Omental fat pad (tissue), 3 donors: ENCODE measurements at regions not wholly inside any gene's neighbourhood (a gene's known extent, or its start where the extent isn't known, plus 50 kb on each side); places are given as distances from the start of the nearest gene placed in this dataset.

ENCODE experiments used
- ATAC-seq: fragments of 150-250 bp; one replicate; pipeline ENCODE4 v1.9.1; 2016; ENCODE audit warnings: mild to moderate bottlenecking, moderate library complexity; ENCODE audit not compliant: low FRiP score
- DNase-seq: peaks from one replicate; pipeline ENCODE4 v3.0.0-alpha.2; 2019; ENCODE audit warnings: low spot score
- CTCF ChIP-seq, 3 donors: fragments of 450-650 bp; IDR thresholded peaks; one replicate each; pipeline ENCODE4 v1.5.1; 2016 to 2017; ENCODE audit warnings: antibody characterized with exemption in 3 of 3, mild to moderate bottlenecking in 3 of 3, moderate library complexity in 2 of 3

- no peak for DNase-seq
- no peak for TF ChIP-seq CTCF (IDR thresholded peaks at IDR 0.05)
- ATAC-seq, result no peak
Measured at GRCh38 chr4:59838236-59838635, 1361.9 kb upstream of the ADGRL3 start.

GRCh38 chr4:59841698-59842097 lies 1358.4 kb upstream of the ADGRL3 start:
- DNase-seq (no peak), ATAC-seq (no peak)
- no peak for TF ChIP-seq CTCF (IDR thresholded peaks at IDR 0.05)

GRCh38 chr4:59848457-59848856 lies 1351.7 kb upstream of the ADGRL3 start:
- ATAC-seq (no peak), DNase-seq (no peak)
- no peak for TF ChIP-seq CTCF (IDR thresholded peaks at IDR 0.05)

GRCh38 chr4:59855630-59856352 lies 1344.3 kb upstream of the ADGRL3 start:
- TF ChIP-seq CTCF (IDR thresholded peaks at IDR 0.05), result no peak
- no peak for ATAC-seq
- no peak for DNase-seq

GRCh38 chr4:59869056-59869455 lies 1331.1 kb upstream of the ADGRL3 start:
- no peak for DNase-seq
- ATAC-seq, result no peak

GRCh38 chr4:59869559-59869958 lies 1330.6 kb upstream of the ADGRL3 start:
- no peak for TF ChIP-seq CTCF (IDR thresholded peaks at IDR 0.05)
- ATAC-seq, result no peak
- no peak for DNase-seq

More at GRCh38 chr4:59869056-59869455, 1331.1 kb upstream of the ADGRL3 start:
- no peak for TF ChIP-seq CTCF (IDR thresholded peaks at IDR 0.05)

- DNase-seq (no peak), ATAC-seq (no peak)
Measured at GRCh38 chr4:59881632-59882031, 1318.5 kb upstream of the ADGRL3 start.

More at GRCh38 chr4:59881632-59882031, 1318.5 kb upstream of the ADGRL3 start:
- TF ChIP-seq CTCF (IDR thresholded peaks at IDR 0.05), result no peak
